DOHH2 (cell line): ENCODE measurements at regions not wholly inside any gene's neighbourhood (a gene's known extent, or its start where the extent isn't known, plus 50 kb on each side); places are given as distances from the start of the nearest gene placed in this dataset.

Experiments
- CTCF ChIP-seq: fragments of 200-600 bp; sonication (generic); IDR thresholded peaks from one replicate; pipeline ENCODE4 v1.5.1; 2014; ENCODE audit warnings: antibody characterized with exemption, mild to moderate bottlenecking, low read depth, low read length; ENCODE audit not compliant: poor library complexity, severe bottlenecking
- EZH2phosphoT487 ChIP-seq: fragments of 200-600 bp; sonication (generic); IDR thresholded peaks from 2 replicates; pipeline ENCODE4 v1.6.1; 2017; ENCODE audit warnings: borderline replicate concordance, mild to moderate bottlenecking, antibody characterized with exemption, low read length, moderate library complexity, mixed read lengths

DNA sequence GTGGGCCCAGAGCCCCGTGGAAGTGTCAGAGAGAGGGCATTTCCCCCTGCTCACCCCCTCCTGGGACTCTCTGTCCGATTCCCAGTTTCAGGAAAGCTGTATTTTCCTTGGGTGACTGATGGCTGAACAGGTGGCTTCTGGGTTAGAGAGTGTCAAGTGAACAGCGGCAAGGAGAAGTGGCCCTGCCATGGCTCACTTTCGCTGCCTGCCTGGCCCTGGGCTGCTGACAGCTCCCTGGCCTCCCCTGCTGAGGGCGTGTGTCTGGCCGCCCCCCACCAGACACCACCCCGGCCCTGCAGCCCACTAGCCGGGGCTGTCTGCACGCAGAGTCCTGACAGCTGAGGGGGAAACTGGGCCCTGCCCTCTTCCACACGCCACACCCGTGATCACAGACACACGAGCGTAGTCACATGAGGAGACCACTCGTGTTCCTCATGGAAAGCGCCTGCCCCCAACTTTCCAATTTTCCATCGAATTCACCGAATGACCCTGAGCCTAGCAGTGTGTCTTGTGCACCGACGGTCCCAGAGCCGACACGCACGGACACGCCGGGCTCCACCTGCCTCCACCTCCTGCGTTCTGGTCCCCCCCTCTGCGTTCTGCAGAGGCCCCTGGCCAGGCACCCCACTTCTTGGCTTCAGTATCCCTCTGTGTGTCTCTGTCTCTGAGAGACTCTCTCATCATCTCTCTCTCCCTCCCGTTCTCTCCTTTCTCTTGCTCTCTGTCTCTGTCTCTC lies 60.6 kb upstream of the CASZ1 start:
- TF ChIP-seq CTCF = no peak
- TF ChIP-seq EZH2phosphoT487 = no peak
